DND-41 (cell line): ENCODE measurements at regions not wholly inside any gene's neighbourhood (a gene's known extent, or its start where the extent isn't known, plus 50 kb on each side); places are given as distances from the start of the nearest gene placed in this dataset.

Experiments
- EZH2 ChIP-seq: IDR thresholded peaks from 3 replicates; pipeline ENCODE4 v1.6.1; 2012; ENCODE audit warnings: borderline replicate concordance, low read depth, mild to moderate bottlenecking, moderate library complexity, low read length, inconsistent platforms; ENCODE audit not compliant: severe bottlenecking
- TF ChIP-seq, protein P1 (sequence below): IDR thresholded peaks from 2 replicates; pipeline ENCODE4 v1.5.1; 2012; ENCODE audit warnings: borderline replicate concordance, low read length, moderate library complexity, mild to moderate bottlenecking; ENCODE audit not compliant: poor library complexity, severe bottlenecking; ENCODE audit errors: extremely low read depth

GRCh38 chr22:48845356-48845936 is 982.2 kb downstream of the BRD1 start:
- TF ChIP-seq, protein P1, sequence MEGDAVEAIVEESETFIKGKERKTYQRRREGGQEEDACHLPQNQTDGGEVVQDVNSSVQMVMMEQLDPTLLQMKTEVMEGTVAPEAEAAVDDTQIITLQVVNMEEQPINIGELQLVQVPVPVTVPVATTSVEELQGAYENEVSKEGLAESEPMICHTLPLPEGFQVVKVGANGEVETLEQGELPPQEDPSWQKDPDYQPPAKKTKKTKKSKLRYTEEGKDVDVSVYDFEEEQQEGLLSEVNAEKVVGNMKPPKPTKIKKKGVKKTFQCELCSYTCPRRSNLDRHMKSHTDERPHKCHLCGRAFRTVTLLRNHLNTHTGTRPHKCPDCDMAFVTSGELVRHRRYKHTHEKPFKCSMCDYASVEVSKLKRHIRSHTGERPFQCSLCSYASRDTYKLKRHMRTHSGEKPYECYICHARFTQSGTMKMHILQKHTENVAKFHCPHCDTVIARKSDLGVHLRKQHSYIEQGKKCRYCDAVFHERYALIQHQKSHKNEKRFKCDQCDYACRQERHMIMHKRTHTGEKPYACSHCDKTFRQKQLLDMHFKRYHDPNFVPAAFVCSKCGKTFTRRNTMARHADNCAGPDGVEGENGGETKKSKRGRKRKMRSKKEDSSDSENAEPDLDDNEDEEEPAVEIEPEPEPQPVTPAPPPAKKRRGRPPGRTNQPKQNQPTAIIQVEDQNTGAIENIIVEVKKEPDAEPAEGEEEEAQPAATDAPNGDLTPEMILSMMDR, result no peak
- TF ChIP-seq EZH2, result no peak
